Muscle of leg (tissue), 3 donors: ENCODE measurements at regions not wholly inside any gene's neighbourhood (a gene's known extent, or its start where the extent isn't known, plus 50 kb on each side); places are given as distances from the start of the nearest gene placed in this dataset.
"Not testable (repeated sequence)": the region's sequence is repeated elsewhere in the genome, so short reads cannot be mapped to it uniquely, and the experiment has no call there.

Experiments used
- DNase-seq: peaks from one replicate; pipeline ENCODE4 v3.0.0; 2013
- H3K27ac ChIP-seq: one replicate; pipeline ENCODE4 v1.5.1; 2013; ENCODE audit warnings: mild to moderate bottlenecking, low read length, control low read depth
- H3K27me3 ChIP-seq: one replicate; pipeline ENCODE4 v1.6.1; 2013; ENCODE audit warnings: low read length; ENCODE audit not compliant: control insufficient read depth, insufficient read depth
- H3K36me3 ChIP-seq: one replicate; pipeline ENCODE4 v1.6.1; 2013; ENCODE audit warnings: low read length; ENCODE audit not compliant: control insufficient read depth, insufficient read depth
- H3K4me1 ChIP-seq: one replicate; pipeline ENCODE4 v1.6.1; 2013; ENCODE audit warnings: low read length; ENCODE audit not compliant: control insufficient read depth, insufficient read depth
- H3K4me3 ChIP-seq: one replicate; pipeline ENCODE4 v1.5.1; 2013; ENCODE audit warnings: low read length, control low read depth
- H3K9me3 ChIP-seq: replicated peaks from 2 replicates; pipeline ENCODE4 v1.6.1; 2013; ENCODE audit warnings: low read depth, low read length; ENCODE audit not compliant: control insufficient read depth
- WGBS: methylation state at CpG from one replicate; pipeline ENCODE4 v1.1.5; 2013; ENCODE audit warnings: missing lambda C conversion rate; ENCODE audit not compliant: insufficient coverage; 5-methylcytosine and 5-hydroxymethylcytosine counted together

GRCh38 chr12:91267039-91267438, 84.4 kb upstream of the DCN start:
- no peak for DNase-seq
- no peak overlapping the region for H3K4me3 ChIP-seq
- peaks cover 1% of the 10 kb centered on the region for H3K4me1 ChIP-seq
- H3K9me3 ChIP-seq: no peaks in the 10 kb centered on the region
- H3K27ac ChIP-seq: no peak overlapping the region
- H3K27me3 ChIP-seq: no peaks in the 10 kb centered on the region
- H3K36me3 ChIP-seq: no peaks in the 10 kb centered on the region

- Histone ChIP-seq H3K27ac (no peak overlapping the region), H3K36me3 (no peaks in the 10 kb centered on the region), H3K4me3 (no peak overlapping the region), H3K9me3 (no peaks in the 10 kb centered on the region), H3K27me3 (no peaks in the 10 kb centered on the region), H3K4me1 (peaks cover 3% of the 10 kb centered on the region)
- DNase-seq: no peak
- 80% methylated on average over 1 of the region's 2 CpGs for WGBS
Observed at GRCh38 chr12:91264178-91264577, 81.6 kb upstream of the DCN start.

- Histone ChIP-seq H3K36me3 (no peaks in the 10 kb centered on the region), H3K27me3 (no peaks in the 10 kb centered on the region), H3K4me3 (no peak overlapping the region), H3K27ac (no peak overlapping the region), H3K4me1 (peaks cover 5% of the 10 kb centered on the region), H3K9me3 (no peaks in the 10 kb centered on the region)
- WGBS: no CpG with 5 or more reads among the region's 3 CpGs
- DNase-seq: no peak
Observed at GRCh38 chr12:91261820-91262676, 79.4 kb upstream of the DCN start.

- no peaks in the 10 kb centered on the region for H3K36me3 ChIP-seq
- WGBS: 37% methylated on average over 2 of the region's 5 CpGs
- H3K4me3 ChIP-seq: no peak overlapping the region
- H3K9me3 ChIP-seq: no peaks in the 10 kb centered on the region
- peaks cover 5% of the 10 kb centered on the region for H3K4me1 ChIP-seq
- peak overlapping the region; percentile 81 for H3K27ac ChIP-seq
- DNase-seq: peak; percentile 97
- no peaks in the 10 kb centered on the region for H3K27me3 ChIP-seq
Observed at GRCh38 chr12:91256411-91256810, 73.8 kb upstream of the DCN start.

- Histone ChIP-seq H3K9me3 (no peaks in the 10 kb centered on the region), H3K4me1 (peaks cover 2% of the 10 kb centered on the region), H3K36me3 (no peaks in the 10 kb centered on the region), H3K27me3 (no peaks in the 10 kb centered on the region), H3K27ac (no peak overlapping the region), H3K4me3 (no peak overlapping the region)
- DNase-seq: no peak
- no CpG with 5 or more reads among the region's 3 CpGs for WGBS
Observed at GRCh38 chr12:91252341-91252740, 69.7 kb upstream of the DCN start.

GRCh38 chr12:91250273-91250665, 67.7 kb upstream of the DCN start:
- Histone ChIP-seq H3K4me3 (no peak overlapping the region), H3K36me3 (no peaks in the 10 kb centered on the region), H3K4me1 (no peaks in the 10 kb centered on the region), H3K27ac (peak overlapping the region; percentile 87), H3K9me3 (no peaks in the 10 kb centered on the region), H3K27me3 (no peaks in the 10 kb centered on the region)
- WGBS: no CpG with 5 or more reads among the region's 2 CpGs
- peak; percentile 97 for DNase-seq

- Histone ChIP-seq H3K9me3 (no peaks in the 10 kb centered on the region), H3K36me3 (no peaks in the 10 kb centered on the region), H3K27me3 (no peaks in the 10 kb centered on the region), H3K4me3 (no peak overlapping the region), H3K27ac (peak overlapping the region; percentile 87), H3K4me1 (no peaks in the 10 kb centered on the region)
- WGBS: no CpG with 5 or more reads among the region's 1 CpG
- peak; percentile 98 for DNase-seq
Observed at GRCh38 chr12:91249518-91250272, 67.1 kb upstream of the DCN start.

- Histone ChIP-seq H3K4me1 (no peaks in the 10 kb centered on the region), H3K27ac (peak overlapping the region; percentile 87), H3K36me3 (no peaks in the 10 kb centered on the region), H3K9me3 (no peaks in the 10 kb centered on the region), H3K4me3 (no peak overlapping the region), H3K27me3 (no peaks in the 10 kb centered on the region)
- DNase-seq: peak; percentile 76
- WGBS: no CpG with 5 or more reads among the region's 1 CpG
Observed at GRCh38 chr12:91249054-91249453, 66.4 kb upstream of the DCN start.

GRCh38 chr12:91243177-91243576, 60.6 kb upstream of the DCN start:
- H3K36me3 ChIP-seq, H3K4me1 ChIP-seq, H3K27me3 ChIP-seq, H3K4me3 ChIP-seq, DNase-seq, H3K27ac ChIP-seq, H3K9me3 ChIP-seq: not testable (repeated sequence)
- 100% methylated on average over 2 of the region's 6 CpGs for WGBS

GRCh38 chr12:91241756-91242155, 59.1 kb upstream of the DCN start:
- Histone ChIP-seq H3K36me3 (no peaks in the 10 kb centered on the region), H3K27me3 (no peaks in the 10 kb centered on the region), H3K9me3 (no peaks in the 10 kb centered on the region), H3K27ac (peak overlapping the region; percentile 33), H3K4me3 (no peak overlapping the region), H3K4me1 (no peaks in the 10 kb centered on the region)
- no CpG with 5 or more reads among the region's 2 CpGs for WGBS
- DNase-seq: peak; percentile 44
